GM12891 (cell line): ENCODE measurements at regions not wholly inside any gene's neighbourhood (a gene's known extent, or its start where the extent isn't known, plus 50 kb on each side); places are given as distances from the start of the nearest gene placed in this dataset.

Source experiments
- DNase-seq: peaks from one replicate; pipeline ENCODE4 v3.0.0; 2011; ENCODE audit warnings: low spot score; ENCODE audit not compliant: insufficient read length
- FAIRE-seq: peaks from 2 replicates; lab custom pipeline; 2011; peaks lifted over from hg19 to GRCh38; lab: Jason Lieb, UNC
- PAX5 ChIP-seq: IDR thresholded peaks from 2 replicates; pipeline ENCODE4 v1.6.1; 2011; ENCODE audit warnings: low read length, moderate library complexity, mild to moderate bottlenecking; ENCODE audit not compliant: insufficient read depth, severe bottlenecking
- POLR2A ChIP-seq: IDR thresholded peaks from 2 replicates; pipeline ENCODE4 v1.6.1; 2011; ENCODE audit warnings: low read depth, low read length, control low read depth
- POLR2AphosphoS5 ChIP-seq: IDR thresholded peaks from 2 replicates; pipeline ENCODE4 v1.6.1; 2011; ENCODE audit warnings: low read depth, low read length, control low read depth
- POU2F2 ChIP-seq: IDR thresholded peaks from 2 replicates; pipeline ENCODE4 v1.6.1; 2011; ENCODE audit warnings: low read depth, mild to moderate bottlenecking, control low read depth, low read length, moderate library complexity
- SPI1 ChIP-seq: IDR thresholded peaks from 2 replicates; pipeline ENCODE4 v1.6.1; 2011; ENCODE audit warnings: low read depth, low read length, control low read depth
- TAF1 ChIP-seq: IDR thresholded peaks from 2 replicates; pipeline ENCODE4 v1.6.1; 2011; ENCODE audit warnings: low read depth, low read length, control low read depth

DNA sequence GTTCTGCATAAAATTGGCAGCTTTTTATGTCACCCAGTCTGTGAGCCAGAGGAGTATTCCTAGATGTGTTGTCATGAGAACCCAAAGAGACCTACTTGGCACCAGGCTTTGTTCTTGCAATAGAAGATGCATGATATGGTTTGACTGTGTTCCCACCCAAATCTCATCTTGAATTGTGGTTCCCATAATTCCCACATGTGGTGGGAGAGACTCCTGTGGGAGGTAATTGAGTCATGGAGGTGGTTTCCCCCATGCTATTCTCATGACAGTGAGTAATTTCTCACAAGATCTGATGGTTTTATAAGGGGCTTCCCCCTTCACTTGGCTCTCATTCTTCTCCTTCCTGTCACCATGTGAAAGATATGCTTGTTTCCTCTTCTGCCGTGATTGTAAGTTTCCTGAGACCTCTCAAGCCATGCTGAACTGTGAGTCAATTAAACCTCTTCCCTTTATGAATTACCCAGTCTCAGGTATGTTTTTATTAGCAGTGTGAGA lies 572.0 kb upstream of the ATP2B1 start:
- DNase-seq: no peak

DNA sequence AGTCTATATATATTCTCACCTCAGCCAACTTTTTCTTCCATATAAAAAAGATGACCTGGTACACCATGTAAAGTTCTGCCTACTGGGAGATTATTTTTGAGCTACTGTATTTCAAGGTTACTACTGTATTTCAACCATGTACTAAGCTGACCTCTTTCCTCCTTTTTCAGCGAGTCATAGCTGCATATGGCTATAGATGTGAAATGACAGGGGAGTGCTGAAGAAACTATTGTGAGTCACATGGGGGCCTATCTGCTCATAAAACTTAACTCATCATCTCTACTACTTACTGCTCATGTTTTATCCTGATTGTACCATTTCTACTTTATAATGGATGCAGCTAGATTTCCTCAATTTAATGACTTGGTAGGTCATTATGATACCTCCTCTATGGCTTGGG lies 571.4 kb upstream of the ATP2B1 start:
- TF ChIP-seq SPI1: no peak
- TF ChIP-seq POU2F2: no peak
- TF ChIP-seq POLR2AphosphoS5: no peak
- no peak for TF ChIP-seq TAF1
- no peak for TF ChIP-seq PAX5
- TF ChIP-seq POLR2A: no peak
- no peak for FAIRE-seq
- DNase-seq: no peak

More for the DNA sequence above, 572.0 kb upstream of the ATP2B1 start:
- no peak for TF ChIP-seq PAX5
- TF ChIP-seq TAF1: no peak
- TF ChIP-seq POLR2AphosphoS5: no peak
- TF ChIP-seq POU2F2: no peak
- no peak for TF ChIP-seq SPI1
- TF ChIP-seq POLR2A: no peak
- FAIRE-seq: no peak

DNA sequence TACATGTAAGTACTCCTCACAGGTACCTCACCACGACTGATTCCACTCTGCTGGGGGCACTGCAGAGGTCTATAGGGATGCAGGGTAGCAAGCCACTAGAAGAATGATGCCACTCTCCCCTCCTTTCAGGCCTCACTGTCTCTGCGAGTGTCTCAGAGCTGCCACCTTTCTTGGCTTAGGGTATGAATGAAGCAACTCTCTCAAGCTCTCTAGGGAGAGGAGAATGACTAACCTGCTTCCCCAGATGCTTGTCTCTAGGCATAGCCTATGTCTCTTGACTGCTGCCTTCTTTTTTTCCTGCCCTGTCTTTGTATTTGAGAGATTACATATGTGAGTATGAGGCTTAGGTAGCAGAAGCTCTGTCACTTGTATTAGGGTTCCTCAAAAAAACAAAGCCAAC lies 566.5 kb upstream of the ATP2B1 start:
- no peak for TF ChIP-seq POLR2A
- TF ChIP-seq SPI1: no peak
- no peak for TF ChIP-seq TAF1
- TF ChIP-seq PAX5: no peak
- TF ChIP-seq POU2F2: no peak
- no peak for TF ChIP-seq POLR2AphosphoS5
- no peak for FAIRE-seq
- DNase-seq: no peak

DNA sequence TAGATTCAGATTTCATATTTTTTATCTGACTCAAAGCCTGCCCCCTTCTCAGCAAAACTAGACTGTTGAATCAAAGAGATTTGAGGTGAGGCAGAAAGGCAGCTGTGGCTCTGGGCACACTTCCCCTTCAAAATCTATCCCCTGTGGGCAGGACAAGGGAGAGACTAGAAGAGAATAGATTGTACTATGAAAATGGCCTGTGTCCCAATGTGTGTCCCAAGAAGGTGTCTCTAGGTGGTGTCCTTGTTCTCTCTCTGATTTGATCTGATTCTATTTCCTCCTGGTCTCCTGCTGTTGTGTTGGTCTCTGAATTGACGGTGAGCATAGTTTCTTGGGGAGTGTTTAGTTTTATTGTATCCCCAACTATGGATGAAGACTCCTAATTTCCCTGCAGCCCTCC lies 565.8 kb upstream of the ATP2B1 start:
- DNase-seq (no peak), FAIRE-seq (no peak)
- TF ChIP-seq POLR2A: no peak

DNA sequence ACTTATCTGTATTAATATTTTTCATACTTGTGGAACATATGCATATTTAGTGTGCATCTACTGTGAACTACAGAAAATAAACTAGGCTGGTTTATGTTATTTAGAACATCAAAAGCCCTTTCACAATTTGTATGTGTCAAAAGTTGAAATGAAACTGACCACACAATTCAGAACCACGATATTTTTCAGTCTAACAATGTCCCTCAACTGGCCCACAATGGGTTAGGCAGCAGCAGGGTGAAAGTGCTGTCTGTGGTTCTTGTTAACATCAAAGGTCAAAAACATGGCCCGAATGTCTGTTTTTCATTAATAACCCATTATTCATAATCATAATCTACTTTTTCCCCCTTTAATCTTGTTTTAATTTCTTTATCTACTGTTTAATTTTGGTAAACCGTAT lies 559.9 kb upstream of the ATP2B1 start:
- TF ChIP-seq TAF1 (no peak), POLR2AphosphoS5 (no peak), POLR2A (no peak), SPI1 (no peak), POU2F2 (no peak), PAX5 (no peak)
- no peak for DNase-seq
- no peak for FAIRE-seq

DNA sequence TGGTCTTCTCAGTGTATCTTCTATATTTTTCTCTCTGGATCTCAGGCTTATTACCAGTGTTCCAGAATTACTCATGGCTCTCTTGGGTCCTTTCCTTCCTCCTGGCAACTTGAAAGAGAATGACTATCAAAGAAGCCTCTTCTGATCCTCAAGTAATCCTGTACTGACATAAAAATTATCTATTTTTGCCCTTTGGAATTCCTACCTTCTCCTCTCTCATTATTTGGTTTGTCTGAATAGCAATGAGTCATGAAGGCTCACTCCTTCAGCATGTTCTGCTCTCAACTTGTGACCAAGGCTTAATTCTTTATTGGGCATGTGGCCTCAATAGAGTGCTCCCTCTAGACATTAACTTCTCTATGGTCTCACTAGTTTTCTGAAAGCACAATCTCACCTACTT lies 553.6 kb upstream of the ATP2B1 start:
- FAIRE-seq (no peak), DNase-seq (no peak)
- TF ChIP-seq POLR2A (no peak), TAF1 (no peak), SPI1 (no peak), POLR2AphosphoS5 (no peak), PAX5 (no peak), POU2F2 (no peak)

DNA sequence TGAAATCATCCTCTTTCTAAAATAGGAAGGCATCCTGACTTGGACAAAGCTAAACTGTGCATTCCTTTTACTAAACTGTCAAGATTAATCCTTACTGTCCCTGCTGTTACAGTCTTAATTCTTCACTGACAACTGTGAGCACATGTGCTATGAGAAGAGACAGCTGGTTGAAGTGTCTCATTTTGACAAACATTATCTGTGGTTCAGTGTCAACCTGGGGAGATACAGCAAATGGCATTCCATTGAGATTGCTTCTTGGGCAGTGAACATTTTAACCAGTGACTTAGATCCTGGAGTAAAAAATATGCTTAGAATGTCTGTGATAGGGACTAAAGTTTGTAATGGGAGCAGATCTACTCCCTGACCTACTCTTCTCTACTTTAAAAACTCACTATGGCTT lies 552.6 kb upstream of the ATP2B1 start:
- FAIRE-seq (no peak), DNase-seq (no peak)
- TF ChIP-seq POLR2AphosphoS5 (no peak), POU2F2 (no peak), TAF1 (no peak), SPI1 (no peak), POLR2A (no peak), PAX5 (no peak)

DNA sequence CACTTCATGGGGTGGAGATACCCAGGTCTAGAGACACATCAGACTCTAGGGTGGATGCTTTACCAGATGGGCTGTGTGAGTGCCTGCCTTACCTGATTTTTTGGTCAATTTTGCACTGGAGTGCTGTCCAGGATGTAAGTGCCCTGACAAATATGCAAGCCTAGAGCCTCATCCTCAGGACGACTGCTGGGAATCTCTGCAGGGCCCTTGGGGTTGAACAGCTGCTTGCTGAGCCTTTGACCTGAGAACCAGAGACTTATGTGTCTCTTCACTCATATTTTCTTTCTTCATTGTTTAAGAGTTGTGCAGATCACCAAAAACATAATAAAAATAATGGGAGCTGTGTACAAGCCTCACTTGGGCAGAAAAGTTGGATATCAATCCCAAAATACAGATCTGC lies 551.5 kb upstream of the ATP2B1 start:
- FAIRE-seq: no peak
- DNase-seq: no peak
- TF ChIP-seq POLR2A (no peak), TAF1 (no peak), PAX5 (no peak), SPI1 (no peak), POLR2AphosphoS5 (no peak), POU2F2 (no peak)

DNA sequence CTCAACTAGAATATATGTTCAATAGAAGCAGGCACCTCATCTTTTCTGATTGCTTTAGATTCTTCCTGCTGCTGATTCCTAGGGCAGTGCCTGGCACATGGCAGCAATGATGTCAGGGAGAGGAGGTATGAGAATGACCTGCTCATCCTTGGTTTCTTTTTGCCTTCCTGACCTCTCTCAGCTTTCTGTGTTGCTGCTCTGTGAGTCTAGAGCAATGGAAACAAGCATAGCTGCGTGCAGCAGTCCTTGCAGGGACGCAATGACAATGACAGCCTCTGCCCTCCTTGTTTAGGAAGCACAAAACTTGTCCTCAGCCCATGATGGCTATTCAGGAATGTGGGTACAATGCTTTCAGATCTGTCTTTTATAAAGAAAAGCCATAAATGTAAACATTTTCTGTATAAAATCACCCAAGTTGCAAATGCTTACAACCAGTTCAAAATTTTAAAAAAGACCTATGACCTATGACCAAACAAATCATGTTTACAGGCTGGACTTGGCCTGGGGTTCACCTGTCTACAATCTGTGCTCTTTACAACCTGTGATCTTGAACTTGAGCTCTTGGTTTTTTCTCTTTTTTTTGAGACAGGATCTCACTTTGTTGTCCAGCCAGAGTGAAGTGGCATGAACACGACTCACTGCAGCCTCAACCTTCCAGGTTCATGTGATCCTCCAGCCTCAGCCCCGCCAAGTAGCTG lies 549.4 kb upstream of the ATP2B1 start:
- DNase-seq (no peak), FAIRE-seq (no peak)
- TF ChIP-seq TAF1: no peak
- no peak for TF ChIP-seq SPI1
- TF ChIP-seq POLR2A: no peak
- TF ChIP-seq POLR2AphosphoS5: no peak
- no peak for TF ChIP-seq PAX5
- no peak for TF ChIP-seq POU2F2

DNA sequence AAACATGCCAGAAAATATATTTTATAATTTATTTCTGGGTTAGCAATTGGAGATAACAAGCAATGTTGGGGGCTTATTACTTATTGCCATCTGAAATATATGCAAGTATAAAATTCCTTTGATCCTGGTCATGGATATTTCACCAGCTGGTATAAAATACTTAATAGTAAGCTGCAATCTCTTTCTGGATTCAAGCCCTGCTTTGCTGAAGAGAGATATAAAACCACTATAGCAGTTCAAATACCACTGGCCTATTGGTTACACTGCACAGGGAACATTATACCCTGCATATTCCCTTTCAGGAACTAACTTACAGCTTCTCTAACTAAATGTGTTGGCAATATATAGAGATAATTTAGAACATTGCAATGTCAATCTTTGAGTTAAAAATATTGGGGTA lies 546.2 kb upstream of the ATP2B1 start:
- FAIRE-seq (no peak), DNase-seq (no peak)
- TF ChIP-seq POLR2AphosphoS5: no peak
- no peak for TF ChIP-seq POU2F2
- TF ChIP-seq POLR2A: no peak

DNA sequence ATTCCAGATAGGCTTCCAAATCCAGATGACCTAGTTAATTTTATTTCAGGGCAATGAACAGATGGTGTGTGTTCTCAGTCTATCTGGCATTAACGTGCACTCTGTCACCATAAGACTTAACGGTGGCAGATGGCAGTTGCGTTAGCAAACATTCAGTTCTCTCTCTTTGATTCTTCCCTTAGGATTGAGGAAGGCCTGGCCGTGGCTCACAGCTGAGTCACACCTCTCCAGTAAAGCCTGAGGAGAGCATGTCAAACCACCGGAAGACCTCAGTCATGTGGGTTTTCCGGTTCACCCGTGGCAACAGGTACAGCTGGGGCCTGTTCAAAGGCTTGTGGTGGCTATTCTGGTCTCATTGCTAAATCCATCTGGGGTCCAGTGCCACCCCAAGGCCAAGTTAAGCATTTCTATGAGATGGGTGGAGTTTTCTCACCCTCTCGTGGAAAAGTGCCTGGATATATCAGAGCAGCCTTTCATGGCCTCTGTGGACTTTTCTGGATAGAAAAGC lies 545.1 kb upstream of the ATP2B1 start:
- peak; percentile 87 for FAIRE-seq
- TF ChIP-seq SPI1 (peak; percentile 8; the same call in 1 of the 2 replicates), POLR2AphosphoS5 (no peak), TAF1 (no peak), PAX5 (no peak), POLR2A (no peak), POU2F2 (peak; percentile 23; the same call in 1 of the 2 replicates)
- DNase-seq: peak; percentile 31

DNA sequence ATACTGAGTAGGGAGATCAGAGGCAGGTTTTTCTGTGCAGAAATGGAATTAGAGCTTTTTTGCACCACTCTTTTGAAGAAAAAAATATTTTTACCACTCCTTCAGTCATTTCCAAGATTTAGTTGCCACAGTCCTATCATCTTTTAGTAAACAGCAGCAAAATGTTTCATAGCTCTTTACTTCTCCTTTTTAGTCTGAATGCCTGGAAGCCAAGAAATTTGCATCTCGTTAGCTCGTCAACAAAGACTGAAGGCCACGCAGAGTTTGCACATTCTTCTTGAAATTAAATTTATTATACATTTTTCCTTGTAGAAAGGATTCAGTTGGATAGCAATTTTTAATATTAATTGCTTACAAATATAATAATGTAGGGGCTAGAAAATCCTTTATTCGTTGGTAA lies 544.5 kb upstream of the ATP2B1 start:
- FAIRE-seq: no peak

DNA sequence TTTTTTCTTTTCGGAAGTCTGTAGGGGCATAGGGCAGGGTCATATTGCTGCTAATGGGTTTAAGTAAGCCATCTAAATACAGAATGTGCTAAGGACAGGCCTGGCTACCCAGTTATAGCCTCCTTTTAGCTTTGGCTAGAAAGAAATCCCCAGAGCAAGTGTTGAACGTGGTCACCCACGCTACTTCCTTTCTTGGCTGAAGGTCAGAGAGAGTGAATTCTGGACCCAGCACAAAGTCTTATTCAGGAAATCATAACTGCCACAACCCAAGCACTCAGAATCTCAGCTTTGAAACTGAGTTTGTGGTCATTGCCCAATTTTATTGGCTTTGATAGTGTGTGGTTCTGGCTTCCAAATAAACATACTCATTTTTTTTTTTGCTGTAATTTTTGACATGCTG lies 542.1 kb upstream of the ATP2B1 start:
- DNase-seq: no peak
- no peak for TF ChIP-seq POLR2A
- TF ChIP-seq SPI1: peak; percentile 30; the same call in 1 of the 2 replicates
- TF ChIP-seq PAX5: no peak
- peak; percentile 43 for FAIRE-seq

More for the DNA sequence above, 544.5 kb upstream of the ATP2B1 start:
- DNase-seq: no peak
- no peak for TF ChIP-seq TAF1
- TF ChIP-seq SPI1: no peak
- TF ChIP-seq PAX5: no peak
- no peak for TF ChIP-seq POLR2AphosphoS5
- TF ChIP-seq POU2F2: no peak
- no peak for TF ChIP-seq POLR2A
